AG08395 (cell line): ENCODE measurements at regions not wholly inside any gene's neighbourhood (a gene's known extent, or its start where the extent isn't known, plus 50 kb on each side); places are given as distances from the start of the nearest gene placed in this dataset.

Experiments
- DNase-seq: peaks from one replicate; pipeline ENCODE4 v3.0.0; 2012; ENCODE audit warnings: mixed read lengths, low spot score

DNA sequence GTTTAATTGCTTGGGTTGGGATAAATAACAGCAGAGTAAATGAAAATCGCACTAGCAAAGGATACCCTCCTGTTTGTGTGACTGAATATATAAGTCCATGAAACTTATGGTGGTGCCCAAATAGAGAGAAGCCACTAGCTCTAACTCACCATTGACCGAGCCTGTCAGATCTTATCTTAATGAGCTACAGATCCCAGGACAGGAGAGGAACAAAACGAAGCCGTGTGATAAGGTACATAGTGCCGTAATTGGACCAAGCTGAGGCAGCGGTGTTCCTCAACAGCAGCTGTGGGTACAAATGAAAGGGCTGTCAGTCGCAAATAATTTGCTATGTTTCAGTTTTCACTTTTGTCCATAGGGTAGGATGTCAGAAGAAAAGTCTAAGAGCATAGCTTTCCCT is 276.1 kb downstream of the PTBP2 start:
- DNase-seq: no peak

DNA sequence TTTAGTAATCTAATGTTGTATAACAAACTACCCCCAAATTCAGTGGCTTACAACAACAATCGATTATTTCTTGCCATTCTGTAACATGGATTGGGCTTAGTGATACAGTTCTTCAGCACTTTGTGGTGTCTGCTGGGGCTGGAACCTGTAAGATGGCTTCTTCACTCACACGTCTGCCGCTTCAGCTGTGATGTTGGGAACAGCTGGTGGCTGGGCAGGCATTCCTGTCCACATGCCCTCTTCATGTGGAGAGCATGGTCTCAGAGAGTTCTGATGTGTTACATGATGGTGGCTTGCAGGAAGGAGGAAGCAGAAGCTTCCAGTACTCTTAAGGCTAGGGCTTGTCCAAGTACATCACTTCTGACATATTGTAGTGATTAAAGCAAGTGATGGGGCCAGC is 276.9 kb downstream of the PTBP2 start:
- no peak for DNase-seq

DNA sequence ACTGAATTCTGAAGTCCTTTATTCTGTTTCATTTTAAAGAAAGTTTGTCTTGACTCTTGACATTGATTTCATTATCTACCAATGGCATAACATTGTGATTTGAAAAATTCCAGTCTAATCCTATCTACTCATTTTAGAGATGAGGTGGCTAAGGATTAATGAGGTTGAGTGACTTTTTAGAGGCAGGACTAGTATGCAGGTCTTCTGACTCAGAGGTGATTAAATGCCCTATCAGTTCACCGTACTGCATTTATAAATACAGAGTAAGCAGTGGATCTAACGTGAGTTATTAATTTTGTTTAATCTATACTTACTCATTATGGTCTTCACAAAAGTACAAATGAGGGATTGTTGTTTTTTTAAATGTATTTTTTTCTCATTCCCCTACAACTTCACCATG is 277.6 kb downstream of the PTBP2 start:
- no peak for DNase-seq

DNA sequence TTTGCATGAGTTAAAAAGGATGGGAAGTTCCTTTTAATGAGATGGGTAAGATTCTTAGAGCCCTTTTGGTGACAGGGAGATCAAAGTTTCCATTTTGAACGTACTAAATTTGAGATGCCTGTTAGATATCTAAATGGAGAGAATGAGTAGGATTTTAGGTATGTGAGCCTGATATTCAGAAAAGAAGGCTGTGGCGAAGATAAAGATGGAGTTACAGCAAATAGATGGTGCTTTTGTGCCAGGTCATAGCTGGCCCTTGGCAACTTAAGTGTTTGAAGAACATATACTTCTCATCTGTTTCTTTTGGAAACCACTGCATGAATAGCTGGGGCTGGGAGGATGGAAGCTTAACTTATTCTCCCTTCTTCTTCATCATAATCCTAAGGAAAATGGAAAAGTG is 282.5 kb downstream of the PTBP2 start:
- no peak for DNase-seq

DNA sequence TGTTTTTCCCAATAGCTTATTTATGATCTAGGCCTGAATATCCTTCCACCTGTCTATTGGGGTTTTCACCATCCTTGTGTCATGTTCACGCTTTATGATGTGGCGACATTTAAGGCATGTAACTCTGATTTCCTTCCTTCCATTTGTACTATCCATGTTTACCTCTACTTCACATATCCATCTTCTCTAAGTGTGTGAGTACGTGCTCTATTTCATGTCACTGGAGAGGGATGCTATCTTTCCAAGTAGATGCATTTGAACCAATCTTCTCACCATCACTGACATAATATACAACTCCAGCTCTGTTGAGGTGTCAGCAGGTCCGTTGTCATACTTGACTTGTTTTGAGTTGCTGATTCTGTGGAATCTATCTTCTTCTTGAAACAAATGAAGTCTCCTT is 283.2 kb downstream of the PTBP2 start:
- DNase-seq: no peak

DNA sequence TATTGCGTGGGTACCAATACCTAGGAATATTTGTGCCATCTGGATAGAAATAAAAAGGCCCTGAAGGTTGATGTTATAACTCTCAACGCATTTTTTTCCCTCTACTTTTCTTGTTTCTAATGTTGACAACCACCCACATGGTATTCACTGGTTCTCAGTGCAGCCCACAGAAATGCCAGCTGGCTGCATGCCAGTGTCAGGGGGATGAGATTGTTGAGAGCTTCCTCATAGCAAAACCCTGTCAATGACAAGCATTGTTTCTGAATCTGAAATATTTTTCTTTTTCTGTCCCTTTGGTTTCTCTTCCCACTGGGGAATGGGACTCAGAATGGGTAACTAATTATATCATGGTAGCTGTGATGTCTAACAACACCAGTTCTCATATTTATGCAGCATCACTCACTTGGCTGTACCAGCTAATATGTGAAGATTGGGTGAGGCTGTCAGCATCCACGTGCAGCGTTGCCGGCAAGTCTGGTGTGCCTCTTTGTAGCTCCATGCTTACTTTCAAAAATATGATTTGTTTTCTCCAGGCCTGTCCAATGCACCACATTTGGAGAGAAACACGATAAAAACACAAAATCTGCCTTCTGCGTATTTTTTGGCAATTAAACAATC is 284.6 kb downstream of the PTBP2 start:
- peak; percentile 59 for DNase-seq

DNA sequence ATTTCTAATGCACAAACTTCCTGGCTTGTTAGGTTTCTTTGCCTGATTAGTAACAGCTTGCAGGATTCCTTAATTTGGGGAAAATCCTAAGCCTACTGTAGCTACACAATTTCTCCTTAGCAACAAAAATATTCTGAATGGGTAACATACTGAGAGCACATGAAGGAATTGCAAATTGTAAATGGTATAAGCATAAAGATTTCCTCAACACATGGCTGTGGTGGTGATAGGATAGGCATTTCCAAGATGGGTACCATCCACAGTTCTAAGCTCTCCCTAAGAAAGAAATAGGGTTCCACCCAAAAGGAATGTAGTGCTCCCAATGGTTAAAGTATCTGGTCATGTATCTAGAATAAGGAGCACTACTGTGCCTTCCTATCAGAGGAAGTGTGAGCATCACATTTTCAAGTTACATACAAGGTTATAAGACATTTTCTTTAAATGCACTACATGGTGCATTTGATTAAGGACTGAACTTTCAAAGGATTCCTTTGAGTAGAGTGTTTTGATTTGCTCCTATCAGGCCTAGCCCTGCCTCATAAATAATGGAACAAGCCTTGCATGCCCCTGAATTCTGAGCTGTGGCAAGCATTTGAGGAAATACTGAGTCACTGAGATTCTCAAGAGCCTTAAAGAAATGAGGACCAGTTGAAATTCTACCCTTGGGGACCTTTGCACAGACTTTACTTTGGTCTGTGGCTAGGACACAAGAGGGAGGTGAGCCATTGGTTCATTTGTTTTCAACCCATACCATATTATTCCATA is 286.4 kb downstream of the PTBP2 start:
- no peak for DNase-seq

DNA sequence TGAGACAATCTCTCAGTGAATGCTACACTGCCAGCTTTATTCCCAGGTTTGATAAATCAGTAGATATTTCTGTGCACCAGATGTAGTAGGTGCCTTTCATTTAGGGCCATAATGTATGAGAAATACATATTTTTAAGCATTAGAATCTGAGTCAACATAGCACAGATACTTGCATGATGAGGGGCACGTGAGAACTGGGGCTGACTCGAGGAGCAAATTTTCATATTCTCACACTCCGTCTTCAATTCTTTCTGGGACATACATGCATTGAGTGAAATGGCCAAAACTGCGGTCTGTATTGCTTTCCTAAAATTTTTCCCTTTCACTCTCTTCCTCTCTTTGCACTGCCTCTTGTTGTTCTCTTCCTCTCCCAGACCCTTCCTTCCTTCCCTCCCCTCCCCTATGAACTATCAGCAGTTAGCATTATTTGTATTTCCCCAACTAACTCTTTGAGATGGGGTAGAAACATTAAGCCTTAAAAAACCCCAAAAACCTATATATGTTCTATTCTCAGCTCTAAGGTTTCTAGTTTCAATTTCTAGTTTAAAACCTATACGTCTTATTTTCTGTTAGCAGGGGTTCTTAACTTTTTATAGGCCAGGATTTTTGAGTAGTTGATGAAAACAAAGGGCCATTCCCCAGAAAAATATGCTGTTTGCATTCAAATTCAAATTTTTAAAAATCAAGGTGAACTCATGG is 289.1 kb downstream of the PTBP2 start:
- no peak for DNase-seq

DNA sequence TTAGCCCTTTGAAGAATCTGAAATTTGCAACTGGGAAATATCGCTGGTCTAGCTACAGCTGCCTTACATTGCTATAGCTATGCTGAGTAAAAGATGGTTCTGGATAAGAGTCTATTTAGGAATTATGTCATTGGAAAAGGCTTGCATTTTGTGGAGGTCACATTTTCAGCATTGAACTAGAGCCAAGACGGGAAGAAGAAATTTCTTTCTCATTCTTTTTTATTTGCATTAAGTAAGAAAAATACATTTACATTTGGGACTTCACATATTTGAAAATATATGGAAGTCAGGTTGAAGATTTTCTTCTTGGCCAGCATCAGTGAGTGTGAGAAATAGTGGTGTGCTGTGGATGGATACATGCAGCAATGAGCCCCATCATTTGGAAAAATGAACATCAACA is 291.6 kb downstream of the PTBP2 start:
- DNase-seq: no peak

DNA sequence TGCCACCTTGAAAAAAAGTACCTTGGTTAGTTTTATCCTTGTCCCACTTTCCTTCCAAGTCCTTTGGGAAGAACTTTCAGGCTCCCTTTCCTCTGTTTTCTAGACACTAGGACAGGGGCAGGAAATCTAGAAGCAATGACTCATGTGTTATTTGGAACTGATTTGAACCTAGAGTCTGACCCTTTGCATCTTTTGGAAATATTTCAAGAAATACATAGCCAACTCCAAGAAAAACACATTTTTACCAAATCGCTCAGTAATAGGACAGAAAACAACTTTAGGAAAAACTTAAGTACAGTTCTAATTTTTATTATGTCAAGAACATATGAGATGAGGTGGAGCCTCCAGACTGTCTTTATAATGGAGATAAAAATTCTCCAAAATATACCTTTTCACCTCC is 292.4 kb downstream of the PTBP2 start:
- peak; percentile 29 for DNase-seq

DNA sequence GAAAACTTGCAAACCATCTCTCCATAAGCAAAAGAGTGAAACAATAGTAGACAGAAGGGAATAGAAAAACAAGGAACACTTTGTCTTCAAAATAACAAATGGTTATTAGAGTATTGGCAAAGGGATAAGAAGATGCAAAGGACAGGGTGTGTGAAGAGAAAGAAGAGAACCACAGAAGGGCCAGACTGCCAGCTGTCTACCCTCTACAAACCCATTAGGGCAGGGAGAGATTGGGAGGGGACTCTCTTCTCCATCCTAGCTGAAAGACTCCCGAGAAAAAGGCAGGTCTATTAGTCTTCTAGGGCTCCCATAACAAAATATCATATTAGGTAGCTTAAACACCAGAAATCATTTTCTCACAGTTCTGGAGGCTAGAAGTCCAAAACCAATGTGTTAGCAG is 292.8 kb downstream of the PTBP2 start:
- DNase-seq: no peak

DNA sequence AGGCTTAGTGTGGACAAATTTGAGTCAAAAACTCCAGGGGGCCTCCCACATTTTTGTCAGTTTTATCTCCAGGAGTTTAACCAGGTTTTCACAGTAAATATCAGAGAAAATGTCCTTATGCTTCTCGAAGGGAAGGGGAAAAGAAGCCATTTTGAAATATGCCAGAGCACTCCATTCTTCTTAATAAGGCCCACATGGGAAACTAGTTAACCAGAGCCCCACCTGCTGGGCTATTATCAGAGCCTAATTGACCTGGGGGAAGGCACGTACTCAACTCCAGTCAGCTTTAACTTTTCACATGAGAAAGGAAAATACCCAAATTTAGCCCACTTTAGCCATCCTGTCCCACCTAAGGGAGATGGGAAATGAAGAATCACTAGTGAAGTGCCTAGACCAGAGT is 296.3 kb downstream of the PTBP2 start:
- DNase-seq: no peak
